ENCODE measurements at regions not wholly inside any gene's neighbourhood (a gene's known extent, or its start where the extent isn't known, plus 50 kb on each side); places are given as distances from the start of the nearest gene placed in this dataset.
A peak's percentile ranks its signal among the peaks of the same experiment; 100 is the strongest.
"Not testable (repeated sequence)": the region's sequence is repeated elsewhere in the genome, so short reads cannot be mapped to it uniquely, and the experiment has no call there.

DNA sequence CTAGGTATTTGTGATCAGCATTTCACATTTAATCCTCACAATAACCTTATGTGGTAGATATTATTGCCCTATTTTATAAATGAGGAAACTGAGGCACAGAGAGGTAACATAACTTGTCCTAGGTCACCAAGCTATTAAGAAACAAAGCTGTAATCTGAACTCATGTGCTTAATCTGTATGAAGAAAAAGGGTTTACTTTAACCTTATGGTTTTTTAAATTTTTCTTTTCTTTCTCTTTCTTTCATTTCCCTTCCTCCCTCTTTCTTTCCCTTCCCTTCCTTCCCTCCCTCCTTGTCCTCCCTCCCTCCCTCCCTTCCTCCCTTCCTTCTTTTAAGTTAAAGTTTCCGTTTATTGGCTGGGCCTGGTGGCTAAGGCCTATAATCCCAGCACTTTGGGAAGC lies 105.2 kb upstream of the AMZ2 start:
- DNase-seq, result no peak

- DNase-seq, result no peak
Observed at GRCh38 chr17:68143425-68143824, 104.4 kb upstream of the AMZ2 start.

- DNase-seq, result no peak
Observed at GRCh38 chr17:68145088-68145487, 102.8 kb upstream of the AMZ2 start.

DNA sequence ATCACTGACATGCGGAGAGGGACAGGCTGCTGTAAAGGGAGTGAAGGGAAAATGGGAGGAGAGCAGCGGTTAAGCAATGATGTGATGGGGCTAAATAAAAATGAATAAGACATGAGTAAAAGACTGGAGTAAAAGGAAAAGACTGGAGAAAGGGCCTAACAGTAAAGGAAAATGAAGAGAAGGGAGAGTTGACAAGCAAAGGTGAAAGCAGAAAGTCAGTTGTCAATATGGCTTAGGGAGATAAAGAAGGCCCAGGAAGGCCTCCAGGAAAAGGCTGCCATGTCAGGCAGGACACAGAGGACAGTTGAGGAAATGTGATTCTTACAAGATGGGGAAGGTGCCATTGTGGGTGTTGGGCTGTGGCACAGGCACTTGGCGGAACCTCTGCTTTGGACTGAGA lies 98.9 kb upstream of the AMZ2 start:
- no peak for DNase-seq

GRCh38 chr17:68152161-68152571 lies 95.7 kb upstream of the AMZ2 start:
- no peak for DNase-seq

DNA sequence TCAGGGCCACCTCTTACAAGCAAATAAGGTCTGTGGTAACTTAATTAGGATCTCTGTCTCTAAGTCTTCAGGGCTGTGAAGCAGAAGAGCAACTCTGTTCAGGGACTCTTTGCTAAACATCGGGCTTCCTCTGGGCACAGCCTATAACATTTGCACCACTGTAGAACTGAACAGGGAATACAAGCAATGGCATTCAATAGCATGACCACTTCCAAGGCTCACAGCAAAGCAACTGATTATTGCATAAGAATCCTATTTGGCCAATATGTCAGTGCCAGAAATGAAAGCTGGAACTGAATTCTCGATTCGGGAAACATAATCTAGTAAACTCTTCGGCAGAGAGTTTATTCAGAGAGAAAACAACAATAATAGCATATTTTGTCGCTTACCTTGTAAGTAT lies 92.2 kb upstream of the AMZ2 start:
- DNase-seq, result no peak

GRCh38 chr17:68161644-68162428 lies 86.0 kb upstream of the AMZ2 start:
- DNase-seq, result no peak

GRCh38 chr17:68168273-68169164 lies 79.3 kb upstream of the AMZ2 start:
- not testable (repeated sequence) for DNase-seq

GRCh38 chr17:68169165-68169821 lies 78.5 kb upstream of the AMZ2 start:
- DNase-seq, result peak; percentile 1

- no peak for DNase-seq
Observed at GRCh38 chr17:68169840-68170239, 78.0 kb upstream of the AMZ2 start.

DNA sequence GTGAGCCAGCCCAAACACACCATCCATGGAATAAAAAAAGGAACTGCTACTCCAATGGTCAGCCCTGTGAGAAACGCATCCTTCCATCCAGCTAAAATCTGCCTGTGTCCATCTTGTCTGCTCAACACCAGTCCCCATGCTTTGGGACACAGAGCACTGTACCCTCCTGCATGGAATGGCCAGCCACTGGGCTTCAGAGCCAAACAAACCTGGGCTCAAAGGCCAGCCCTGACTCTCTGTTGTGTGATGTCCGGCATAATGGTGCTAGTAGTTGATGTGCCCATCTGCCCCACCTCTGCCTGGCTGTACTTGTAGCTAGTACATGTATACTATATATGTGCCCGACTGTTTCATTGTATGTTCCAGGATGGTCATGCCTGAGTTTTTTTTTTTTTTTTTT lies 77.6 kb upstream of the AMZ2 start:
- no peak for DNase-seq

DNA sequence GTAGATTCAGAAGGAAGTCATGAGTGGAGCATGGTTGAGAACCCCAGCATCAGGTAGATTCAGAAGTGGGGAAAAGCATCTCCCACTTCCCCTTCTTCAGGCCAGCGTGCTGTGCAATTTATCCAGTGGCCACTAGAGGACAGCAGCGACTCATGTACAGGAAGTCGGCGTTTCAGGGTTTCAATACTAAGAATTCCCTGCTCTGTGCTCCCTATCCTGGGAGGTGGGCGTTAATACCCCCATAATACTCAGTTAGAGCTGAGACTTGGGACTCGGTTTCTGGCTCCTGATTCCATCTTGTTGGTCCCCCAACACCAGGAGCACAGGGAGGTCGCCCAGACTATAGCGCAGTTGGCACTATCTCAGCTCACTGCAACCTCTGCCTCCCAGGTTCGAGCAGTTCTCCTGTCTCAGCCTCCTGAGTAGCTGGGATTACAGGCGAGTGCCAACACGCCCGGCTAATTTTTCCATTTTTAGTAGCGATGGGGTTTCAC lies 75.3 kb upstream of the AMZ2 start:
- DNase-seq, result peak; percentile 35

GRCh38 chr17:68175416-68175815 lies 72.4 kb upstream of the AMZ2 start:
- no peak for DNase-seq

DNA sequence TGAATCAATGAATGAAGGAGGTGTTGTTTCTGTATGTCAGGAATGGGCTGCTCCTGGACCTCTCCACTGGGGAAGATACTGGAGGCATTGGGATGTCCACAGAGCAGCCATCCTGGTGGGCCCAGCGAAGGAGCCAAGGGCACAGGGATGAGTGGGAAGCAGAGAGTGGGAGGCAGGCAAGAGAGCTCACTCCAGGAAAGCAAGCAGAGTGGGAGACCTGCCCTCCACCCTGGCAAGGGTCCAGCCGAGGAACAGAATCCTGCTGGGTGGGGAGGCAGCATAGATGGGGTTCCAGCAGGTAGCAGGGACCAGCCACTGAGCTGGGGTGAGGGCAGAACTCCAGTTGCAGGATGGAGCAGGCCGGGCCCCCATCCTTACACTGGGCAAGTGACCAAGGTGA lies 71.9 kb upstream of the AMZ2 start:
- no peak for DNase-seq

DNA sequence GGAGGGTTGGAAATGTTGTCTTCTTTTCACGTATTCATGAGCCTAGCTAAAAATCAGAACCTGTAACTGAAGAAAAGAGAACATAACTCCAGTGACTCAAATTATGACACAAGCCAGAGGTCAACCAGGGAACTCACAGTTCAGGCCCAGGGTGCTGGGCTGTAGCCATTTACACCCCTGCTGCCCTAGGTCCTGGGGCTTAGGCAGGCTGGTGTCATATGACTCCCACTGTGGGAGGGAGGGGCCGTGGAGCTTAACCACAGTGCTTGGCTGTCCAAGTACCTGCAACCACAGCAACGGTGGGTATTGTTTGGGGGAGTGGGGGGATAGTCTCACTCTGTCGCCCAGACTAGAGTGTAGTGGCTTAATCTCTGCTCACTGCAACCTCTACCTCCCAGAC lies 71.1 kb upstream of the AMZ2 start:
- no peak for DNase-seq

- no peak for DNase-seq
Observed at GRCh38 chr17:68178831-68179230, 69.0 kb upstream of the AMZ2 start.

DNA sequence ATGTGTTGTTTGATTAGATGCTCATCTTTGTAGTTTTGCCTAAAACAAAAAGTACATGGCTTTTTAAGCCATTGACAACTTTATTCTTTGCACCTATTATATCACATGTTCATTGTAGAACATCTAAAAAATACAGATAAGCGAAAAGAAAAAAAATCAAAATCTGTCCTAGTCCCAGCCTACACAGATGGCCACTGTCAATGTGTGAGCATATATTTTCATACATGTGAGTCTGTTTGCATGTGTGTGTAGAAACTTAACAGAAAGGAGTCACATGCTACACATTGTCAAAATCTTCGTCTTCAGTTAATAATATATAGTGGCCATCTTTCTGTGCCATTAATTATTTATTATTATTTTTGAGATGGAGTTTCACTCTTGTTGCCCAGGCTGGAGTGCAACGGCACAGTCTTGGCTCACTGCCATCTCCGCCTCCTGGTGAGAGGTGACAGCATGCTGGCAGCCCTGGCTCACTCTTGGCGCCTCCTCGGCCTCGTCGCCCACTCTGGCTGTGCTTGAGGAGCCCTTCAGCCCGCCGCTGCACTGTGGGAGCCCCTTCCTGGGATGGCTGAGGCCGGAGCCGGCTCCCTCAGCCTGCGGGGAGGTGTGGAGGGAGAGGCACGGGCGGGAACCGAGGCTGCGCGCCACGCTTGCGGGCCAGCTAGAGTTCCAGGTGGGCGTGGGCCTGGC lies 68.5 kb upstream of the AMZ2 start:
- no peak for DNase-seq

- no peak for DNase-seq
Observed at GRCh38 chr17:68179926-68180285, 67.9 kb upstream of the AMZ2 start.

GRCh38 chr17:68182011-68182306 lies 65.9 kb upstream of the AMZ2 start:
- DNase-seq, result no peak

DNA sequence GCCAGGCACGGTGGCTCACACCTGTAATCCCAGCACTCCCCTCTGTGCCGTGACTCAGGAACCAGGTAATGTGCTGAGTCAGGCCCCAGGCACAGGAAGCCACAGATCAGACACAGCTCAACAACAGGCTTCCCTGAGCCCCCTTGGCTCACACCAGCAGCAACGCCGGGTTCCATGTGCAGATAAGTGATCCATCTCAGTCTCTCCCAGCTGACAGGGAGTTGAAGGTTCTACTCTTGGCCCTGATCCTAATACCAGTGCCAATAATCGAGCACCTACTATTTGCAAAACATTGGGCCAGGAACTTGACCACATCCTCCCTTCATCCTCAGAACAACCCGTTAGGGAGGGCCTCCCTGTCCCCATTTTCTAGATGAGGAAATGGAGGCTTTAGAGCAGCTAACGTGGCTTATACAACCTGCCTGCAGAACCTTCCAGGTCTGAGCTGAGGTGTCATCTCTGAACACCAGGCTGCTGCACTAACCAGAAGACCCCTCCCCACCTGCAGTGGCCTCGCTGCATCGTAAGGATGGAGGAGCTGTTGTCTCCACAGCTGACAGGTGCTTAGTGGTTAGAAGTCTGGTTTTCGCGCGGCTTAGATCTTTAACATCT lies 64.8 kb upstream of the AMZ2 start:
- DNase-seq, result no peak

DNA sequence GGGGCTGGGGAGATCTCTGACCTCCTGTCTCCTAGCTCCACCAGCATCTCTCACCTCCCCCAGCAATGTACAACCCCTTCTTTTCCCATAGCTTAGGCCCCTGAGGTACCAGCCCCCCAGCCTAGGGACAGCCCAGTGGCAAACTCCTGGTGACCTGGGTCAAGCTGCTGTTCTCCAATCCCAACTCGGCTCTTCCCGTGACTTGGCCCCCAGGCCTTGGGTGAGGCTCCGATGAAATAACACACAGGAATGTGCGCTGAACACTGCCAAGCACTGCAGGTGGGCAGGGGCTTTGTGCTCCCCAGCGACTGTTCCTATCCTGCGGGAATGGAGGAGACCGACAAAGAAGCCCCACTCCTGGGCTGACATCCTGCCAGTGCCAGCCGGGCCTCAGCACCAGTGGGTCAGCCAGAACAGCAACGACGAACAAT lies 63.7 kb upstream of the AMZ2 start:
- no peak for DNase-seq

DNA sequence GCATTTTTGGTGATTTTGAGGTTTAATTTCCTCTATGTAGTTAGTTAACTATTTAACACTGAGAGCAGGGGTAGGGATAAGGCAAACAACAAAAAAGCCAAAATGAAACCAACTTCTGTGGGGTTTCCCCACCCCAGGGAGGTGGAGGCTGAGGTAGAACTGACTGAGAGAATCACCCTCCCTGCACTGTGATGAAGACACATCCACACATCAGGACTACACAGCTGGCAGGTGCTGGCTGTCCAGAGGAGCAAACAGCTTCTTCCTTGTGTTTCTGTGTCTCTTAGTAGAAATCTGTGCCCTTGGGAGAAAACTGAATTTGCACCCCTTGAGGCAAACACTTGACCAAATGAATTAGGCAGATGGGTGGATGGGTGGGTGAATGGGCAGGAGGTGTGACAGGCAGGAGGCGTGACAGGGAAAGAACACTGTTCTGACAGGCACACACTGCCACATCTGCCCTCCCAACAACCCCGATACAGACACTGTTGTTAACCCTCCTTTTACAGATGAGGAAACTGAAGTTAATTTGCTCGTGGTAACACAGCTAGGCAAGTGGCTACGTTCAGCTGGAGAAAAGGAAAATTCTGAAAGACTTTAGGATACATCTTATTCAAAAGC lies 62.9 kb upstream of the AMZ2 start:
- DNase-seq, result no peak

Data from NCI-H1105 (cell line).